HepG2 (cell line): ENCODE measurements at regions not wholly inside any gene's neighbourhood (a gene's known extent, or its start where the extent isn't known, plus 50 kb on each side); places are given as distances from the start of the nearest gene placed in this dataset.

Source experiments
- ATF1 ChIP-seq: IDR thresholded peaks from 2 replicates; pipeline ENCODE4 v1.6.1; 2016; ENCODE audit warnings: mild to moderate bottlenecking, control low read depth
- MAF1 ChIP-seq: sonication (generic); formaldehyde crosslinking; IDR thresholded peaks from 2 replicates; pipeline ENCODE4 v1.5.0; 2020; ENCODE audit warnings: missing genetic modification reagents, borderline replicate concordance
- NPAS2 ChIP-seq: sonication (generic); formaldehyde crosslinking; IDR thresholded peaks from 2 replicates; pipeline ENCODE4 v1.8.0; 2022; ENCODE audit warnings: mild to moderate bottlenecking, missing genetic modification reagents, borderline replicate concordance
- PPARG ChIP-seq: conservative IDR thresholded peaks from 2 replicates; pipeline ENCODE4 v1.6.1; 2016; ENCODE audit warnings: missing biosample characterization, missing genetic modification reagents
- SOX13 ChIP-seq, 3 experiments: fragments of 450-650 bp in 1 of 3; sonication (generic) in 1 of 3; formaldehyde crosslinking in 1 of 3; IDR thresholded peaks in 2 of 3; conservative IDR thresholded peaks in 1 of 3; 2 replicates each; pipeline versions ENCODE4 v1.5.0 to v1.6.1; 2016 to 2020; ENCODE audit warnings: antibody characterized with exemption in 1 of 3, mild to moderate bottlenecking in 1 of 3, missing compliant biosample characterization in 1 of 3, missing genetic modification reagents in 1 of 3, moderate library complexity in 1 of 3
- SP2 ChIP-seq: sonication (generic); formaldehyde crosslinking; IDR thresholded peaks from 2 replicates; pipeline ENCODE4 v1.5.1; 2020; ENCODE audit warnings: mild to moderate bottlenecking, missing genetic modification reagents
- TF ChIP-seq, protein P1 (sequence below): sonication (generic); formaldehyde crosslinking; IDR thresholded peaks from 2 replicates; pipeline ENCODE4; 2020; ENCODE audit warnings: missing genetic modification reagents, mild to moderate bottlenecking, borderline replicate concordance
- TF ChIP-seq, protein P2 (sequence below): sonication (generic); formaldehyde crosslinking; IDR thresholded peaks from 2 replicates; pipeline ENCODE4 v1.4.0; 2020; ENCODE audit warnings: mild to moderate bottlenecking, missing genetic modification reagents
- TF ChIP-seq, protein P3 (sequence below): sonication (generic); IDR thresholded peaks from 2 replicates; pipeline ENCODE4 v1.6.1; 2016; ENCODE audit warnings: low read depth, borderline replicate concordance
- TF ChIP-seq, protein P4 (sequence below): sonication (generic); formaldehyde crosslinking; IDR thresholded peaks from 2 replicates; pipeline ENCODE4 v1.4.0; 2020; ENCODE audit warnings: mild to moderate bottlenecking, missing genetic modification reagents
- TF ChIP-seq, protein P5 (sequence below): IDR thresholded peaks from 2 replicates; pipeline ENCODE4 v1.6.1; 2016; ENCODE audit warnings: missing compliant biosample characterization, missing genetic modification reagents, borderline replicate concordance
- TF ChIP-seq, protein P6 (sequence below): sonication (generic); formaldehyde crosslinking; IDR thresholded peaks from 2 replicates; pipeline ENCODE4 v1.4.0; 2020; ENCODE audit warnings: missing genetic modification reagents

DNA sequence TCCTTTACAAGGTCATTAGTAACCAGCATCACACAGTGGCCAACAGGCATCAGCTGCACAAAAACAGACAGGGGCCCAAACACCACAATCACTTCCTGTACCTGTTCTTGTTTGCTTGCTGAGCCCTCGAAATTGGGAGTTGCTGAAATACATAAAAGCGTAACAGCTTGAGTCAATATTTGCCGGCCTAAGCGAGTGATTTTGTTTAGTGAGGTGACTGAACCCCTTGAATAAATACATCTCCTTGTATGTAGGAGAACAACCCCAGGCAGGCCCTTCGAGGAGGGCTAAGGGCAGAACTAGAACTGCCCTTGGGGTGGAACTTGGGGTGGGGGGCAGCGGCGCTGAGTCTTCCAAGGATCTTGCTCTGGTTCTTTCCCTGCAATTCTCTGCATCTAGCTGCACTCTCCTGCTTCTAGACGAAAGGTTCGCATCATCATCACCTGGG lies 502.5 kb downstream of the RASEF start (continued):
- TF ChIP-seq, protein P1, sequence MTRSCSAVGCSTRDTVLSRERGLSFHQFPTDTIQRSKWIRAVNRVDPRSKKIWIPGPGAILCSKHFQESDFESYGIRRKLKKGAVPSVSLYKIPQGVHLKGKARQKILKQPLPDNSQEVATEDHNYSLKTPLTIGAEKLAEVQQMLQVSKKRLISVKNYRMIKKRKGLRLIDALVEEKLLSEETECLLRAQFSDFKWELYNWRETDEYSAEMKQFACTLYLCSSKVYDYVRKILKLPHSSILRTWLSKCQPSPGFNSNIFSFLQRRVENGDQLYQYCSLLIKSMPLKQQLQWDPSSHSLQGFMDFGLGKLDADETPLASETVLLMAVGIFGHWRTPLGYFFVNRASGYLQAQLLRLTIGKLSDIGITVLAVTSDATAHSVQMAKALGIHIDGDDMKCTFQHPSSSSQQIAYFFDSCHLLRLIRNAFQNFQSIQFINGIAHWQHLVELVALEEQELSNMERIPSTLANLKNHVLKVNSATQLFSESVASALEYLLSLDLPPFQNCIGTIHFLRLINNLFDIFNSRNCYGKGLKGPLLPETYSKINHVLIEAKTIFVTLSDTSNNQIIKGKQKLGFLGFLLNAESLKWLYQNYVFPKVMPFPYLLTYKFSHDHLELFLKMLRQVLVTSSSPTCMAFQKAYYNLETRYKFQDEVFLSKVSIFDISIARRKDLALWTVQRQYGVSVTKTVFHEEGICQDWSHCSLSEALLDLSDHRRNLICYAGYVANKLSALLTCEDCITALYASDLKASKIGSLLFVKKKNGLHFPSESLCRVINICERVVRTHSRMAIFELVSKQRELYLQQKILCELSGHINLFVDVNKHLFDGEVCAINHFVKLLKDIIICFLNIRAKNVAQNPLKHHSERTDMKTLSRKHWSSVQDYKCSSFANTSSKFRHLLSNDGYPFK (CRISPR knock-in tag), result no peak
- peak; percentile 64 for TF ChIP-seq ATF1 (CRISPR knock-in tag)
- TF ChIP-seq NPAS2 (CRISPR knock-in tag), result no peak
- TF ChIP-seq, protein P2, sequence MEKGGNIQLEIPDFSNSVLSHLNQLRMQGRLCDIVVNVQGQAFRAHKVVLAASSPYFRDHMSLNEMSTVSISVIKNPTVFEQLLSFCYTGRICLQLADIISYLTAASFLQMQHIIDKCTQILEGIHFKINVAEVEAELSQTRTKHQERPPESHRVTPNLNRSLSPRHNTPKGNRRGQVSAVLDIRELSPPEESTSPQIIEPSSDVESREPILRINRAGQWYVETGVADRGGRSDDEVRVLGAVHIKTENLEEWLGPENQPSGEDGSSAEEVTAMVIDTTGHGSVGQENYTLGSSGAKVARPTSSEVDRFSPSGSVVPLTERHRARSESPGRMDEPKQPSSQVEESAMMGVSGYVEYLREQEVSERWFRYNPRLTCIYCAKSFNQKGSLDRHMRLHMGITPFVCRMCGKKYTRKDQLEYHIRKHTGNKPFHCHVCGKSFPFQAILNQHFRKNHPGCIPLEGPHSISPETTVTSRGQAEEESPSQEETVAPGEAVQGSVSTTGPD, result no peak
- TF ChIP-seq, protein P3, sequence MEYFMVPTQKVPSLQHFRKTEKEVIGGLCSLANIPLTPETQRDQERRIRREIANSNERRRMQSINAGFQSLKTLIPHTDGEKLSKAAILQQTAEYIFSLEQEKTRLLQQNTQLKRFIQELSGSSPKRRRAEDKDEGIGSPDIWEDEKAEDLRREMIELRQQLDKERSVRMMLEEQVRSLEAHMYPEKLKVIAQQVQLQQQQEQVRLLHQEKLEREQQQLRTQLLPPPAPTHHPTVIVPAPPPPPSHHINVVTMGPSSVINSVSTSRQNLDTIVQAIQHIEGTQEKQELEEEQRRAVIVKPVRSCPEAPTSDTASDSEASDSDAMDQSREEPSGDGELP, result peak; percentile 92
- TF ChIP-seq PPARG (CRISPR knock-in tag), result peak; percentile 94
- TF ChIP-seq, protein P4, sequence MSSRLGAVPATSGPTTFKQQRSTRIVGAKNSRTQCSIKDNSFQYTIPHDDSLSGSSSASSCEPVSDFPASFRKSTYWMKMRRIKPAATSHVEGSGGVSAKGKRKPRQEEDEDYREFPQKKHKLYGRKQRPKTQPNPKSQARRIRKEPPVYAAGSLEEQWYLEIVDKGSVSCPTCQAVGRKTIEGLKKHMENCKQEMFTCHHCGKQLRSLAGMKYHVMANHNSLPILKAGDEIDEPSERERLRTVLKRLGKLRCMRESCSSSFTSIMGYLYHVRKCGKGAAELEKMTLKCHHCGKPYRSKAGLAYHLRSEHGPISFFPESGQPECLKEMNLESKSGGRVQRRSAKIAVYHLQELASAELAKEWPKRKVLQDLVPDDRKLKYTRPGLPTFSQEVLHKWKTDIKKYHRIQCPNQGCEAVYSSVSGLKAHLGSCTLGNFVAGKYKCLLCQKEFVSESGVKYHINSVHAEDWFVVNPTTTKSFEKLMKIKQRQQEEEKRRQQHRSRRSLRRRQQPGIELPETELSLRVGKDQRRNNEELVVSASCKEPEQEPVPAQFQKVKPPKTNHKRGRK (CRISPR knock-in tag), result no peak
- TF ChIP-seq, protein P5, sequence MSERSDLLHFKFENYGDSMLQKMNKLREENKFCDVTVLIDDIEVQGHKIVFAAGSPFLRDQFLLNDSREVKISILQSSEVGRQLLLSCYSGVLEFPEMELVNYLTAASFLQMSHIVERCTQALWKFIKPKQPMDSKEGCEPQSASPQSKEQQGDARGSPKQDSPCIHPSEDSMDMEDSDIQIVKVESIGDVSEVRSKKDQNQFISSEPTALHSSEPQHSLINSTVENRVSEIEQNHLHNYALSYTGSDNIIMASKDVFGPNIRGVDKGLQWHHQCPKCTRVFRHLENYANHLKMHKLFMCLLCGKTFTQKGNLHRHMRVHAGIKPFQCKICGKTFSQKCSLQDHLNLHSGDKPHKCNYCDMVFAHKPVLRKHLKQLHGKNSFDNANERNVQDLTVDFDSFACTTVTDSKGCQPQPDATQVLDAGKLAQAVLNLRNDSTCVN (CRISPR knock-in tag), result 0 out of 2 replicates have a peak, but pooled peaks have one; percentile 37
- TF ChIP-seq, protein P6, sequence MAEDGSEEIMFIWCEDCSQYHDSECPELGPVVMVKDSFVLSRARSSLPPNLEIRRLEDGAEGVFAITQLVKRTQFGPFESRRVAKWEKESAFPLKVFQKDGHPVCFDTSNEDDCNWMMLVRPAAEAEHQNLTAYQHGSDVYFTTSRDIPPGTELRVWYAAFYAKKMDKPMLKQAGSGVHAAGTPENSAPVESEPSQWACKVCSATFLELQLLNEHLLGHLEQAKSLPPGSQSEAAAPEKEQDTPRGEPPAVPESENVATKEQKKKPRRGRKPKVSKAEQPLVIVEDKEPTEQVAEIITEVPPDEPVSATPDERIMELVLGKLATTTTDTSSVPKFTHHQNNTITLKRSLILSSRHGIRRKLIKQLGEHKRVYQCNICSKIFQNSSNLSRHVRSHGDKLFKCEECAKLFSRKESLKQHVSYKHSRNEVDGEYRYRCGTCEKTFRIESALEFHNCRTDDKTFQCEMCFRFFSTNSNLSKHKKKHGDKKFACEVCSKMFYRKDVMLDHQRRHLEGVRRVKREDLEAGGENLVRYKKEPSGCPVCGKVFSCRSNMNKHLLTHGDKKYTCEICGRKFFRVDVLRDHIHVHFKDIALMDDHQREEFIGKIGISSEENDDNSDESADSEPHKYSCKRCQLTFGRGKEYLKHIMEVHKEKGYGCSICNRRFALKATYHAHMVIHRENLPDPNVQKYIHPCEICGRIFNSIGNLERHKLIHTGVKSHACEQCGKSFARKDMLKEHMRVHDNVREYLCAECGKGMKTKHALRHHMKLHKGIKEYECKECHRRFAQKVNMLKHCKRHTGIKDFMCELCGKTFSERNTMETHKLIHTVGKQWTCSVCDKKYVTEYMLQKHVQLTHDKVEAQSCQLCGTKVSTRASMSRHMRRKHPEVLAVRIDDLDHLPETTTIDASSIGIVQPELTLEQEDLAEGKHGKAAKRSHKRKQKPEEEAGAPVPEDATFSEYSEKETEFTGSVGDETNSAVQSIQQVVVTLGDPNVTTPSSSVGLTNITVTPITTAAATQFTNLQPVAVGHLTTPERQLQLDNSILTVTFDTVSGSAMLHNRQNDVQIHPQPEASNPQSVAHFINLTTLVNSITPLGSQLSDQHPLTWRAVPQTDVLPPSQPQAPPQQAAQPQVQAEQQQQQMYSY (CRISPR knock-in tag), result no peak
- TF ChIP-seq SOX13 (IDR thresholded peaks at IDR 0.05), result peak; percentile 92
- peak in 1 of 2 experiments; percentile 95; a peak in 2 of 4 replicates for TF ChIP-seq SOX13 (CRISPR knock-in tag; conservative IDR thresholded peaks at IDR 0.05 in 1 of 2, IDR thresholded peaks at IDR 0.05 in 1 of 2)
- no peak for TF ChIP-seq SP2 (CRISPR knock-in tag)
- TF ChIP-seq MAF1 (CRISPR knock-in tag), result no peak
